ENCODE measurements at regions not wholly inside any gene's neighbourhood (a gene's known extent, or its start where the extent isn't known, plus 50 kb on each side); places are given as distances from the start of the nearest gene placed in this dataset.

- no peak overlapping the region for H3K4me3 Mint-ChIP-seq (ENCODE audit: unreplicated experiment)
- no peaks in the 10 kb centered on the region for H3K27me3 Mint-ChIP-seq (ENCODE audit: unreplicated experiment)
- H3K4me1 Mint-ChIP-seq (ENCODE audit: low read depth, unreplicated experiment), result no peaks in the 10 kb centered on the region
- no peak for DNase-seq
- H3K36me3 Mint-ChIP-seq (ENCODE audit: unreplicated experiment), result no peaks in the 10 kb centered on the region
- no peak for TF ChIP-seq CTCF (IDR thresholded peaks at IDR 0.05; ENCODE audit: partially characterized antibody, unreplicated experiment)
- H3K9me3 Mint-ChIP-seq (ENCODE audit: unreplicated experiment), result no peaks in the 10 kb centered on the region
- no peak overlapping the region for H3K27ac Mint-ChIP-seq (ENCODE audit: unreplicated experiment)
Observed at GRCh38 chr12:19890024-19890423, 450.7 kb downstream of the AEBP2 start.

GRCh38 chr12:19891936-19892591, 452.8 kb downstream of the AEBP2 start:
- no peak overlapping the region for H3K27ac Mint-ChIP-seq (ENCODE audit: unreplicated experiment)
- H3K4me1 Mint-ChIP-seq (ENCODE audit: low read depth, unreplicated experiment), result no peaks in the 10 kb centered on the region
- no peak overlapping the region for H3K4me3 Mint-ChIP-seq (ENCODE audit: unreplicated experiment)
- no peak for TF ChIP-seq CTCF (IDR thresholded peaks at IDR 0.05; ENCODE audit: partially characterized antibody, unreplicated experiment)
- DNase-seq, result no peak
- H3K9me3 Mint-ChIP-seq (ENCODE audit: unreplicated experiment), result no peaks in the 10 kb centered on the region
- H3K27me3 Mint-ChIP-seq (ENCODE audit: unreplicated experiment), result peaks cover 4% of the 10 kb centered on the region
- H3K36me3 Mint-ChIP-seq (ENCODE audit: unreplicated experiment), result no peaks in the 10 kb centered on the region

DNA sequence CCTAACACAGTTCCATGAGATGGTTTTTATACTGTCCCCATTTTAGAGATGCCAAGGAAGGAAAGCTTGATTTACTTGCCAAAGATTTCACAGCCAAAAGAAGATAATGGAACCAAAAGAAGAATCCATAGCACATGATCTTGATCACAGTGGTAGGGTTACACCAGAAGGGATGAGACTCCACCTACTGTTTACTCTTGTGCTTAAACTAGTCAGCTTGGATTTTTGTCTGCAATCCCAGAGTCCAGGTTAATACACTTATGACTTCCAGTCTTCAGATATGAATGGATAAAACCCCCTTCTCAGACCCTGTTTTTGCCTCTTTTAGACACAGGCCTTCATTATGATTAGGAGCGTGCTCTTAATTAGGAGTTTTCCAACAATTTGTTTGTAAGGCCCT, 454.2 kb downstream of the AEBP2 start:
- H3K27me3 Mint-ChIP-seq (ENCODE audit: unreplicated experiment), result peaks cover 4% of the 10 kb centered on the region
- H3K9me3 Mint-ChIP-seq (ENCODE audit: unreplicated experiment), result no peaks in the 10 kb centered on the region
- H3K27ac Mint-ChIP-seq (ENCODE audit: unreplicated experiment), result no peak overlapping the region
- no peaks in the 10 kb centered on the region for H3K4me1 Mint-ChIP-seq (ENCODE audit: low read depth, unreplicated experiment)
- DNase-seq, result no peak
- H3K36me3 Mint-ChIP-seq (ENCODE audit: unreplicated experiment), result no peaks in the 10 kb centered on the region
- TF ChIP-seq CTCF (IDR thresholded peaks at IDR 0.05; ENCODE audit: partially characterized antibody, unreplicated experiment), result no peak
- H3K4me3 Mint-ChIP-seq (ENCODE audit: unreplicated experiment), result no peak overlapping the region

DNA sequence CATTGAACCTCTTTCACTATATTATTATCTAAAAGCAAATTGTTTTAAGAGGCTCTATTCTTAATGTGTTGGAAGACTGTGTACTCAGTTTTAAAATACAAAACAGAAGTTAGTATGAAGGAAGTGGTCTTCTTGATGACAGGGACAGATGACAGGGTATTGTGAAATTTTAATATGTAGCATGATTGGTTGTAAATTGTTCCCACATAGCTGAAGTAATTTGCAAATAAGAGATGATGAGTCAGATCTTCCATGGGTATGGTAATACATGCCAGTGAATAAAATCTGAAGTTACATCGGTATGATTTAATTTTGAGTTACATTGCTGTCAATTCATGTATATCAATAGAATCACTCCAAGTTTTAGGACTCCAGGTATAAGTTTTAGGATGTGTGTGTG, 454.8 kb downstream of the AEBP2 start:
- no peak overlapping the region for H3K27ac Mint-ChIP-seq (ENCODE audit: unreplicated experiment)
- no peaks in the 10 kb centered on the region for H3K36me3 Mint-ChIP-seq (ENCODE audit: unreplicated experiment)
- no peak for TF ChIP-seq CTCF (IDR thresholded peaks at IDR 0.05; ENCODE audit: partially characterized antibody, unreplicated experiment)
- H3K27me3 Mint-ChIP-seq (ENCODE audit: unreplicated experiment), result peaks cover 4% of the 10 kb centered on the region
- H3K4me1 Mint-ChIP-seq (ENCODE audit: low read depth, unreplicated experiment), result no peaks in the 10 kb centered on the region
- no peak for DNase-seq
- no peak overlapping the region for H3K4me3 Mint-ChIP-seq (ENCODE audit: unreplicated experiment)
- H3K9me3 Mint-ChIP-seq (ENCODE audit: unreplicated experiment), result no peaks in the 10 kb centered on the region

DNA sequence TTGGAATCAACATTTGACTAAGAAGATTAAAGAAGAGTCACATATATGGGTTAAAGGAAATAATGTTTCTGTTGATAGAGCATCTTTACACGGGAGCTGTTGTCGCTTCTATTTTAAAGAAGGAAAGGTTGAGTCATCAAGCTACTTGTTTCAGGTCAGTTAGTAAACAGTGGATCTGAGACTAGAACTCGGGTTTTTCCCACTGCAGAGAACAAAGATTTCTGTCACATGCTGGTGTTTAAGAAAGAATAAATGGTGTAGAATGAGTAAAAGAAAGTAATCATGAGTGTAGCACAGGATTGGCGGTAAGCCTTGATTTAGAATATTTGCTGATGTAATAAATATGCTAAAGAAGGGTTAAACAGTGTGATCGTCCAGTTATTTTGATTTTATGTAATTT, 455.5 kb downstream of the AEBP2 start:
- peaks cover 4% of the 10 kb centered on the region for H3K27me3 Mint-ChIP-seq (ENCODE audit: unreplicated experiment)
- DNase-seq, result no peak
- H3K36me3 Mint-ChIP-seq (ENCODE audit: unreplicated experiment), result no peaks in the 10 kb centered on the region
- no peak for TF ChIP-seq CTCF (IDR thresholded peaks at IDR 0.05; ENCODE audit: partially characterized antibody, unreplicated experiment)
- H3K4me3 Mint-ChIP-seq (ENCODE audit: unreplicated experiment), result no peak overlapping the region
- H3K9me3 Mint-ChIP-seq (ENCODE audit: unreplicated experiment), result no peaks in the 10 kb centered on the region
- no peaks in the 10 kb centered on the region for H3K4me1 Mint-ChIP-seq (ENCODE audit: low read depth, unreplicated experiment)
- no peak overlapping the region for H3K27ac Mint-ChIP-seq (ENCODE audit: unreplicated experiment)
